NCI-H146 (cell line): ENCODE measurements at regions not wholly inside any gene's neighbourhood (a gene's known extent, or its start where the extent isn't known, plus 50 kb on each side); places are given as distances from the start of the nearest gene placed in this dataset.

Source experiments
- DNase-seq: peaks from one replicate; lab custom pipeline; 2025; lab: John Stamatoyannopoulos, UW

- DNase-seq, result no peak
These were observed 59.4 kb upstream of the ASIC2 start for GRCh38 chr17:33352526-33352925.

- DNase-seq, result no peak
These were observed 63.2 kb upstream of the ASIC2 start for GRCh38 chr17:33356266-33356665.

GRCh38 chr17:33363475-33363874 lies 70.4 kb upstream of the ASIC2 start:
- DNase-seq, result no peak

GRCh38 chr17:33366960-33367359 lies 73.9 kb upstream of the ASIC2 start:
- no peak for DNase-seq

GRCh38 chr17:33369149-33369548 lies 76.1 kb upstream of the ASIC2 start:
- DNase-seq, result no peak

GRCh38 chr17:33369876-33370275 lies 76.8 kb upstream of the ASIC2 start:
- DNase-seq, result no peak

GRCh38 chr17:33370401-33370800 lies 77.3 kb upstream of the ASIC2 start:
- DNase-seq, result no peak

- DNase-seq, result no peak
These were observed 78.3 kb upstream of the ASIC2 start for GRCh38 chr17:33371377-33371776.

- no peak for DNase-seq
These were observed 80.2 kb upstream of the ASIC2 start for GRCh38 chr17:33373273-33373672.

- DNase-seq, result no peak
These were observed 82.0 kb upstream of the ASIC2 start for GRCh38 chr17:33375103-33375502.

GRCh38 chr17:33375783-33376182 lies 82.7 kb upstream of the ASIC2 start:
- no peak for DNase-seq

GRCh38 chr17:33377837-33378595 lies 84.9 kb upstream of the ASIC2 start:
- DNase-seq, result no peak

GRCh38 chr17:33381201-33381600 lies 88.1 kb upstream of the ASIC2 start:
- no peak for DNase-seq

- no peak for DNase-seq
These were observed 90.5 kb upstream of the ASIC2 start for GRCh38 chr17:33383488-33384023.

GRCh38 chr17:33385133-33385532 lies 92.0 kb upstream of the ASIC2 start:
- no peak for DNase-seq

- no peak for DNase-seq
These were observed 92.6 kb upstream of the ASIC2 start for GRCh38 chr17:33385713-33386112.

- no peak for DNase-seq
These were observed 94.3 kb upstream of the ASIC2 start for GRCh38 chr17:33387406-33387805.

- DNase-seq, result no peak
These were observed 96.5 kb upstream of the ASIC2 start for GRCh38 chr17:33389504-33390135.

GRCh38 chr17:33390479-33391176 lies 97.5 kb upstream of the ASIC2 start:
- DNase-seq, result no peak

- no peak for DNase-seq
These were observed 103.7 kb upstream of the ASIC2 start for GRCh38 chr17:33396818-33397217.

GRCh38 chr17:33398386-33398785 lies 105.3 kb upstream of the ASIC2 start:
- DNase-seq, result no peak

GRCh38 chr17:33401249-33401648 lies 108.2 kb upstream of the ASIC2 start:
- DNase-seq, result no peak

- DNase-seq, result no peak
These were observed 110.1 kb upstream of the ASIC2 start for GRCh38 chr17:33403194-33403593.
